Naive B cell (primary cell): ENCODE measurements at regions not wholly inside any gene's neighbourhood (a gene's known extent, or its start where the extent isn't known, plus 50 kb on each side); places are given as distances from the start of the nearest gene placed in this dataset.
"Not testable (repeated sequence)": the region's sequence is repeated elsewhere in the genome, so short reads cannot be mapped to it uniquely, and the experiment has no call there.

Experiments used
- ATAC-seq, 2 donors: fragments of 150-1000 bp; cut with Tn5 transposase; 2 replicates each; pipeline ENCODE4 v1.10.0; 2021; ENCODE audit warnings: low read depth in 2 of 2, mild to moderate bottlenecking in 2 of 2, moderate library complexity in 2 of 2
- DNase-seq: peaks from one replicate; pipeline ENCODE4 v3.0.0; 2022
- H3K27ac Mint-ChIP-seq, 6 donors: one replicate each; pipeline ENCODE4 v1.8.0; 2020 to 2022; ENCODE audit warnings: mild to moderate bottlenecking in 6 of 6, mixed read lengths in 6 of 6, moderate library complexity in 5 of 6, inconsistent platforms in 2 of 6
- H3K27me3 Mint-ChIP-seq, 3 donors: one replicate each; pipeline ENCODE4 v1.8.0; 2021 to 2022; ENCODE audit warnings: mixed read lengths in 3 of 3, mild to moderate bottlenecking in 1 of 3
- H3K36me3 Mint-ChIP-seq, 2 donors: one replicate each; pipeline ENCODE4 v1.8.0; 2020 to 2022; ENCODE audit warnings: mixed read lengths in 2 of 2, inconsistent platforms in 1 of 2, mild to moderate bottlenecking in 1 of 2
- H3K4me1 Mint-ChIP-seq, 3 donors: one replicate each; pipeline ENCODE4 v1.8.0; 2020 to 2022; ENCODE audit warnings: mixed read lengths in 3 of 3, inconsistent platforms in 1 of 3, mild to moderate bottlenecking in 1 of 3, moderate library complexity in 1 of 3
- H3K4me3 Mint-ChIP-seq, 8 donors: one replicate each; pipeline ENCODE4 v1.8.0; 2020 to 2022; ENCODE audit warnings: mild to moderate bottlenecking in 8 of 8, mixed read lengths in 8 of 8, moderate library complexity in 8 of 8, inconsistent platforms in 2 of 8
- H3K9me3 Mint-ChIP-seq, 7 donors: one replicate each; pipeline ENCODE4 v1.8.0; 2020 to 2022; ENCODE audit warnings: mixed read lengths in 7 of 7, mild to moderate bottlenecking in 5 of 7, inconsistent platforms in 2 of 7, moderate library complexity in 1 of 7

DNA sequence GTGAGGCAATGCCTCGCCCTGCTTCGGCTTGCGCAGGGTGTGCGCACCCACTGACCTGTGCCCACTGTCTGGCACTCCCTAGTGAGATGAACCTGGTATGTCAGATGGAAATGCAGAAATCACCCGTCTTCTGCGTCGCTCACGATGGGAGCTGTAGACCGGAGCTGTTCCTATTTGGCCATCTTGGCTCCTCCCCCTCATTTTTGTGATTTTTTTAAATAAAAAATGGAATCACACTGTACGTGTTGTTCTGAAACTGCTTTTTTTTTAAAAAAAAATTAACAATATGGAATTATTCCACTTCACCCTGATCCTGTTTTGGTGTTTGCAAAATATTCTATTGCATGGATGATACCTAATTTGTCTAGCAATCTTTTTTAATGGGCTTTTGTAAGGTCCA, 131.1 kb downstream of the FZD1 start:
- not testable (repeated sequence) for H3K36me3 Mint-ChIP-seq, H3K4me1 Mint-ChIP-seq, DNase-seq, H3K4me3 Mint-ChIP-seq, H3K27ac Mint-ChIP-seq, ATAC-seq
- H3K27me3 Mint-ChIP-seq = peaks cover 5 to 15% (median 10%) of the 10 kb centered on the region in 3 donors
- H3K9me3 Mint-ChIP-seq = peaks cover 0 to 11% (median 2%) of the 10 kb centered on the region in 7 donors

DNA sequence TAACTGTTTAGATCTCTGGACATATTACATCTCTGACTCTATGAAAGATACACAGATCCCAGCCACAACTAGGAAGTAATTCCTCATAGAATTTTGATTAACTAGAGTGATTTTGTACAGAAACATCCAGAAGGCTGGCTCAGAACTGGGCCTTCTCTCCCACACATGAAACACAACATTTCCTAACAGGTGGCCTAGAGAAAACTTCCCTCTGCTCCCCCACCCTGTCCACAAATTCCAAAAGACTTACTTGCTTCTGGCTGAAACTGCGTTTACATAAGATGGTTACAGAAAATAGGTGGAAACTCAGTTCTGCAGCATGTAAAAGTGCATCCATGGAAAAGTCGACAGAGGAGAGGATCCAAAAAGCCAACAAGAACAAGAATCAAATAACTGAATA, 132.9 kb downstream of the FZD1 start:
- H3K4me3 Mint-ChIP-seq = no peak overlapping the region
- peaks cover 5 to 26% (median 17%) of the 10 kb centered on the region in 3 donors for H3K27me3 Mint-ChIP-seq
- H3K27ac Mint-ChIP-seq = no peak overlapping the region
- H3K9me3 Mint-ChIP-seq = peaks cover 2 to 11% (median 5%) of the 10 kb centered on the region in 7 donors
- H3K36me3 Mint-ChIP-seq = peaks cover 0 to 8% of the 10 kb centered on the region in 2 donors
- no peak for ATAC-seq
- DNase-seq = no peak
- no peaks in the 10 kb centered on the region for H3K4me1 Mint-ChIP-seq

DNA sequence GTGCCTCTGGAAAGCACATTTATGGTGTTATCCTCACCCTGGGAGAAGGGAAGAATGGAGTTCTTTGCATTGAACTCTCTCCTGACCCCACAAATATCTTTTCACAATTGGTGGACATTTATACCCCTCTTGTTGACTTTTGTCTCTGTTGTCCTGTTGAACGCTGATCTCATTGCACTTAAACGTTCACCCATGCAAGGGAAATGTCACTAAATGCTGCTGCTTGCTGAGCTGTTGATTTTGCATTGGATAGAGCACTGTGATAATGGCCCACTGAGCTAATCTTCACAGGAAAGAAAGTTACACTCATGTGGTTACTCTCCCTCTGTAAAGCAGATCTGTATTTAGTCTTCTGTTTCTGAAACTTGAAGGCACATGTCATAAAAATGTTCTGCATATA, 133.4 kb downstream of the FZD1 start:
- H3K4me3 Mint-ChIP-seq = no peak overlapping the region
- no peak overlapping the region for H3K27ac Mint-ChIP-seq
- no peak for ATAC-seq

DNA sequence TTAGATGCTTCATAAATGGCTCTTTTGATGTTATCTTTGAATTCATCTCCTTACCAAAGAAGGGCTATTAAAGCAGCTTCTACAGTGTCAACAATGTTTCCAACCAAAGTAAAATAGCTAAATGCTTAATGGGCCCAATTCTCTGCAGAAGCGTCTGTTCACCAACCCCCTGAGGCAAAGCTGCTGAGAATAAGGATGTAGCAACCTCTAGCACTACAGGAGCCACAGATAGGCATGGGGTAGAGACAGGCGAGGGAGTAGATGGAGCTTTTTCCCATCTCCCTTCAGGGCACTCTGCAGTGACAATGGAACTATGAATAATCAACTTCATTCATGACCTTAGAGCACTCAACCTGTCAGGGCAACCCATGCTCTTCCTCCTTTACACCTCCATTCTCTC, 134.1 kb downstream of the FZD1 start:
- no peak for DNase-seq
- peaks cover 5 to 26% (median 26%) of the 10 kb centered on the region in 3 donors for H3K27me3 Mint-ChIP-seq
- H3K4me3 Mint-ChIP-seq = no peak overlapping the region
- no peak overlapping the region for H3K27ac Mint-ChIP-seq
- peaks cover 0 to 8% of the 10 kb centered on the region in 2 donors for H3K36me3 Mint-ChIP-seq
- ATAC-seq = no peak
- no peaks in the 10 kb centered on the region for H3K4me1 Mint-ChIP-seq
- peaks cover 3 to 18% (median 9%) of the 10 kb centered on the region in 7 donors for H3K9me3 Mint-ChIP-seq

More for the DNA sequence above, 133.4 kb downstream of the FZD1 start:
- DNase-seq = no peak
- no peaks in the 10 kb centered on the region for H3K4me1 Mint-ChIP-seq
- H3K36me3 Mint-ChIP-seq = peaks cover 0 to 8% of the 10 kb centered on the region in 2 donors
- peaks cover 2 to 16% (median 9%) of the 10 kb centered on the region in 7 donors for H3K9me3 Mint-ChIP-seq
- H3K27me3 Mint-ChIP-seq = peaks cover 5 to 26% (median 22%) of the 10 kb centered on the region in 3 donors

DNA sequence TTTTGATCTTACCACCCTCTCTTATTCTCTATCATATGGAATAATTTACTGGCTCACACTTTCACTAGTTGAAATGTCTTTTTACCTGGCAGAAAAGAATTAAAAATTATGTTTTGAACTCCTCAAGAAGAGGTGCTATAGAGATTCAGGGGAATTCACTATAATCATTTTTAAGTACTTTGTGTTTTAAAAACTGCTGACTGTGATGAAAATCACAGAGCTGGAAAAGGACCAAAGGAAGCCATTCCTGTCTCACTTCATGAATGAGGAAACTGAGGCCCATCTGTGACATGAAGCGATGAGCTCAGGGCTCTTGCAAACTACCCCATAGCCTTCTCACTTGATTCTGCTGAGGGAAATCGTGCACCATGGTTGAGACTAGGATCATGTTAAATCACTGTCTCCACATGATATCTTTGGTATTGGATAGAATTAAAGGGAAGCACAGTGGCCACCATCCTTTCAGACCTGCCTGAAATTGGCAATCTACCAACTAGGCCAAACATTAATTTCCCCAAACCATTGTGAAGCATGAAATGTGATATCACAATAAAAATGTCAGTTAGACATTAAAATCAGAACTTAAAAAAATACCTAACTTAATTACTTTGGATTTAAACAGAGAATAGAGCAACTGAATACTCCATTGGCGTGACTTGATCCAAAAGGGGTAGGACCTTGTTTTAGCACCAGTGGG, 141.0 kb downstream of the FZD1 start:
- Mint-ChIP-seq H3K27me3 (peaks cover 4 to 20% (median 12%) of the 10 kb centered on the region in 3 donors), H3K27ac (no peak overlapping the region), H3K9me3 (peaks cover 2 to 18% (median 4%) of the 10 kb centered on the region in 7 donors), H3K4me1 (no peaks in the 10 kb centered on the region), H3K4me3 (no peak overlapping the region), H3K36me3 (peaks cover 0 to 8% of the 10 kb centered on the region in 2 donors)
- no peak for DNase-seq
- ATAC-seq = no peak

DNA sequence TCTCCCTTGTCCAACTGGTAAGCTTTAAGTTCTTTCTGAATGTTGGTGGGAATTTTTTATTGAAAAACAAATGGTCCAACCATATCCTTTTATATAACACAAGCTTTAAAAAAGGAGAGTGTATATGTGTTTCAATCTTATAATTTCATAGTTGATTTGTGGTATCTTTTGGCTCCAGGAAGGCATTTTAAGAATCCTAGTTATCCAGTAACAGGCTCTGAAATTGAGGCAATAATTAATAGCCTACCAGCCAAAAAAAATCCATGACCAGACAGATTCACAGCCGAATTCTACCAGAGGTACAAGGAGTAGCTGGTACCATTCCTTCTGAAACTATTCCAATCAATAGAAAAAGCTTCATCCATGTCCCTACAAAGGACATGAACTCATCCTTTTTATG, 141.6 kb downstream of the FZD1 start:
- ATAC-seq, H3K36me3 Mint-ChIP-seq, H3K4me3 Mint-ChIP-seq, H3K4me1 Mint-ChIP-seq, DNase-seq, H3K27ac Mint-ChIP-seq: not testable (repeated sequence)
- Mint-ChIP-seq H3K27me3 (peaks cover 5 to 19% (median 6%) of the 10 kb centered on the region in 3 donors), H3K9me3 (peaks cover 2 to 17% (median 4%) of the 10 kb centered on the region in 7 donors)

DNA sequence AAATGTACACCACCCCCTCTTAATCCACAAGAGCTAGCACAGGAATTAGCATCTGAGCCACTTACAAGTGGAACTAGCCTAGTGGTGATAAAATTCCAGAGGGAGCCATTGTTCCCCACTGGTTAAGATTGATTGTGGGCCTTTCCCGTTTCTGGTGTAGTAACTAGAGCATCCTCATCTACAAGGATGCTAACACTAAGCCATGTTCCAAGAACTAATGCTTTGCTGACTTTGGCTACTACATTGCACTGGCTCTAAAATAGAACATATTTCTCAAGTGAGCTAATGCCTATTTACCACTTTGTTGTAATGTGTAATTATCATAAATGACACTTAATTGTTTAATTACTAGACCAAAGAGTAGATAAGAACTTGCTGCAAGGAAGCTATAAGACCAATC, 143.7 kb downstream of the FZD1 start:
- peaks cover 0 to 9% (median 6%) of the 10 kb centered on the region in 3 donors for H3K27me3 Mint-ChIP-seq
- H3K36me3 Mint-ChIP-seq = no peaks in the 10 kb centered on the region
- DNase-seq (no peak), ATAC-seq (no peak)
- no peaks in the 10 kb centered on the region for H3K4me1 Mint-ChIP-seq
- H3K9me3 Mint-ChIP-seq = peaks cover 0 to 3% (median 0%) of the 10 kb centered on the region in 7 donors
- H3K27ac Mint-ChIP-seq = no peak overlapping the region
- no peak overlapping the region for H3K4me3 Mint-ChIP-seq

DNA sequence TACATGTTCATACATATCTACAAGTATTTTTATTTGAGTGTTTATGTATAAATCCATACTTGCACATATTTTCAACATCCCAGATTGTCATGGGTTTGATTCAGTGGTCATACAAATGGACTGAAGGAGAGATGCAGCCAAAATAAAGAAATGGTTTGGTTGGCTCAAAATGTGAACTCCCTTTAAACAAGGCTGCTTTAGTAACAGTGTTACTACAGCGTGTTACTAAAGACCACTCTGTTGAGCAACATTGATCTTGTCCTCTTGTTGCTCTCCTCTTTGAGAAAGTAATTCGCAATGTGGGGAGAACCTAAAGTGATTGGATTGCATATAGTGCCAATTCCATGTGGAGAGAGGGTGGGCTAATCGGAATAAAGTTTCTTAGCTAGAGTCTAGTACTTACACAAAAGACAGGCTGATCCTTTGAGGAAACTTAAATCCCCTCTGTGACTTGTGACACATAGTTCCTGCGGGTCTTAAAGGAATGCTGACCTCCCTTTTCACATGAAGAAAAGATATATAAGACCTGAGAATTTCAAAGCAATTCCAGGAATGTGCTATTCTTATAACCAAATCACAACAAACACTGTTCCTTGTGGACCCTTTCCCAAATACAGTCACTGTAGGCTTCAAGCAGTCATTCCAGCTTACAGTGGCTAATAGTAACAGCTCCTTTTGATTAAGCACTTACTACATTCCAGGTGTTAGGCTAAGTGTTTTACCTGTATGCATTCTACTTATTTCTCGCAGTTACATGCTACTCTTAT, 144.3 kb downstream of the FZD1 start:
- no peak overlapping the region for H3K27ac Mint-ChIP-seq
- H3K9me3 Mint-ChIP-seq = peaks cover 0 to 3% (median 0%) of the 10 kb centered on the region in 7 donors
- H3K4me3 Mint-ChIP-seq = no peak overlapping the region
- no peak for DNase-seq
- no peak for ATAC-seq
- H3K27me3 Mint-ChIP-seq = peaks cover 0 to 9% (median 5%) of the 10 kb centered on the region in 3 donors
- H3K36me3 Mint-ChIP-seq = no peaks in the 10 kb centered on the region
- H3K4me1 Mint-ChIP-seq = no peaks in the 10 kb centered on the region

DNA sequence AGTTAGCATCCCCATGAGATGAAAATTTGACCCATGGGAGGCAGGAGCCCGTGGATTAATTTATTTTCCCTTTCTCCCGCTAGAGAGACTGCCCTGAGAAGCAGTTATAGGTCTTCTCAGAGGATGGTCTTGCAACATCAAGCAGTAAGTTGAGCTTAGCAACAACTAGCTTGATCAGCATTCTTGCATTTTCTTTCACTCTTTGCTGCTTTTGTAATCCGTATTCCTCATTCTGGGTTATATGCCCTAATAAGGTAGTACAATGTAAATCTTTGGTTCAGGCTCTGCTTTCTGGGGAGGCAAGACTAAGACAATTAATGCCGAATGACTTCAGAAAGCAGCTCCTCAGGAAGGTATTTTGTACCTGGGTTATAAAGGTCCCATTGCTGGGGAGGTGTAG, 146.8 kb downstream of the FZD1 start:
- no peaks in the 10 kb centered on the region for H3K36me3 Mint-ChIP-seq
- no peaks in the 10 kb centered on the region for H3K4me1 Mint-ChIP-seq
- no peak overlapping the region for H3K27ac Mint-ChIP-seq
- DNase-seq = no peak
- H3K9me3 Mint-ChIP-seq = no peaks in the 10 kb centered on the region
- peaks cover 0 to 17% (median 5%) of the 10 kb centered on the region in 3 donors for H3K27me3 Mint-ChIP-seq
- no peak overlapping the region for H3K4me3 Mint-ChIP-seq
- ATAC-seq = no peak

DNA sequence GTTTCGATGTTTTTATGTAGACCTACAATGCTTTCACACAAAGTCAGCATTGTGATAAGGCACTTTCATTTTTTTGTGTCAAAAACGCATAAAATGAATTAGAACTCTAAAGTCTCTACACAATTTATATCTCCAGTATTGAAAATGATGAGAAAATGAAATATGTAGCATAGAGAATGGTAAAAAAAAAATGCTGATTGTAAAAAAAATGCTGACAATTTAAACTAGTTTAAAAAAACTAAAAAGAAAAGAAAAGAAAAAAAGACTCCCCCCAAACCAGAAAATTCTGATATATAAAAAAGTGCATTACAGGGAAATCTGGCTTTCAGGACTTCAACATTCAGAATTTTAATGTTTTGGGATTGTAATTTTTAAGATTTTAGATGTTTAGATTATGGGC, 148.1 kb downstream of the FZD1 start:
- Mint-ChIP-seq H3K27me3 (peaks cover 0 to 17% (median 5%) of the 10 kb centered on the region in 3 donors), H3K9me3 (no peaks in the 10 kb centered on the region), H3K4me3 (no peak overlapping the region), H3K36me3 (no peaks in the 10 kb centered on the region), H3K4me1 (no peaks in the 10 kb centered on the region), H3K27ac (no peak overlapping the region)
- no peak for DNase-seq
- no peak for ATAC-seq

DNA sequence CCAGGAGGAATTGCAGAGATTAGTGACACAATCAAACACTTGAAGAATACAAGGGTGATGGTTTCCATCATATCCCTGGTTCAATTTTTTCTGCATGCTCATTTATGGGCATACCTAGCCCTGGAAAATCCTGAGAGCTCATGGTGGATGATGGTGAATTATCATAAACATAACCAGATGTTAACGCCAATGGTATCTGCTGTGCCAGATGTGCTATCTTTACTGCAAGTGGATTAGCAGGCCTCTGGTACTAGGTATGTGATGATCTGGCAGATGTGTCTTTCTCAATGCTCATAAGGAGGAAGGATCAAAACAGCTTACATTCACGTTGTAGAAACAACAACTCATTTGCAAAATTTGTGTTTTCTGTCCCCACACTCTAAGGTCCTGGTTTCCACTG, 150.5 kb downstream of the FZD1 start:
- Mint-ChIP-seq H3K36me3 (no peaks in the 10 kb centered on the region), H3K27me3 (peaks cover 5 to 17% (median 8%) of the 10 kb centered on the region in 3 donors), H3K9me3 (no peaks in the 10 kb centered on the region), H3K4me1 (no peaks in the 10 kb centered on the region), H3K4me3 (no peak overlapping the region), H3K27ac (no peak overlapping the region)
- ATAC-seq (no peak), DNase-seq (no peak)

DNA sequence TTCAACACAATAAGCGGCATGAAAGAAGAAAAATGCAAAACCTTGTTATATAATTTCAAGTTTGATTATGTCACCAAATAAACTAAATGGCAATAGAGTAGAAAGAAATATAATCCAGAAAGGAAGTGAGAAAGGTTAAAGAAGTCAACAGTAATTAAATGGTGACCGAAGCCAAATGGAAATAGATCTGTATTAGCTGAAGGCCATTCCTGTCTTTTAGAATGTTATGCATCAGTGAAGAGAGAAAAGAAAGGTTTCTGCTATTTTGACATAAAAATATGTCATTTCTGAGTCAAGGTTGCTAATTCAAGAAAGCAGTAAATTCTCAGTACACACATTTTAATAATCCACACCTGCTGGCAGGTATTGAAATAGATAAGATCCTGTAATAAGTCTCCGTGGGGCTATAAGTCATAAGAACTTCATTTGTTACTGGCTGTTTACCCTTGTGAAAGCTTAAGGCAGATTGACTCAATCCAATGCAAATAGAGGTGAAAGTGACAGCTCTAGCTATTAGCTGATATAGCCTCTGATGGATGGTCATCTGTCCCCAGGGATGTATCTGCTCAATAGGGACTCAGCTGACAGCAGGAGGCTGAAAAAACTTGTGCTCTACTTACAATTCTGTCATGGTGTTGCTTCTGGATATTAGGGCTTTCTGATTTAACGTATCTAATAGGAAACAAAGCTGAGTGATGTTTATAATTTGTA, 152.1 kb downstream of the FZD1 start:
- no peak overlapping the region for H3K27ac Mint-ChIP-seq
- DNase-seq = no peak
- H3K9me3 Mint-ChIP-seq = no peaks in the 10 kb centered on the region
- no peak overlapping the region for H3K4me3 Mint-ChIP-seq
- ATAC-seq = no peak
- no peaks in the 10 kb centered on the region for H3K4me1 Mint-ChIP-seq
- H3K36me3 Mint-ChIP-seq = no peaks in the 10 kb centered on the region
- H3K27me3 Mint-ChIP-seq = peaks cover 0 to 12% (median 8%) of the 10 kb centered on the region in 3 donors

DNA sequence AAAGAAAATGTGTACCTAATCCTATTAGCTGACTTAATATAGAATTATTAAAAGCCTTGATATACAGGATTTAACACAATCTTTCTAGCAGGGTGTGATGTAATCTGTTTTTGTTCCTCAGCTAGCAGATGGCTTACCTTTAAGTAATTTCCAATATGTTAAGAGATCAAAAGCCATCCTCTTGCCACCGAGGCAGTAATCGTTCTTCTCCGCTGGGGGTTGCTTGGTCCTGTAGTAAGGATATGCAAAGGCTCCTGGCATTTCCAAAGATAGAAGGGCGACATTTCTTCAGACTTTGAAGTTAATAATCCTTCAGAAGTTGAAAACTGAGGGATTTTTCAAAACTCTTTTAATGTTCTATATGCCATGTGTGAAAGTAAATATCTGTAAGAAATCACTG, 156.4 kb downstream of the FZD1 start:
- Mint-ChIP-seq H3K27me3 (peaks cover 8 to 14% (median 9%) of the 10 kb centered on the region in 3 donors), H3K4me1 (peaks cover 0 to 4% (median 0%) of the 10 kb centered on the region in 3 donors), H3K27ac (no peak overlapping the region), H3K9me3 (no peaks in the 10 kb centered on the region), H3K4me3 (no peak overlapping the region), H3K36me3 (no peaks in the 10 kb centered on the region)
- DNase-seq (no peak), ATAC-seq (no peak)
